NCI-H2107 treated with DMSO at 0.1 percent for 48 hours (cell line): ENCODE measurements at regions not wholly inside any gene's neighbourhood (a gene's known extent, or its start where the extent isn't known, plus 50 kb on each side); places are given as distances from the start of the nearest gene placed in this dataset.

ENCODE experiments used
- DNase-seq: peaks from one replicate; lab custom pipeline; 2025; ENCODE audit not compliant: unreplicated experiment; lab: John Stamatoyannopoulos, UW

- no peak for DNase-seq
These were observed 877.3 kb downstream of the KCNJ18 start for GRCh38 chr17:22569459-22570143.

- DNase-seq = no peak
These were observed 878.0 kb downstream of the KCNJ18 start for GRCh38 chr17:22570144-22570845.

GRCh38 chr17:22599322-22599721, 907.0 kb downstream of the KCNJ18 start:
- no peak for DNase-seq

- peak; percentile 0 for DNase-seq
These were observed 908.4 kb downstream of the KCNJ18 start for GRCh38 chr17:22600644-22601298.
